CD4-positive, alpha-beta T cell (primary cell): ENCODE measurements at regions not wholly inside any gene's neighbourhood (a gene's known extent, or its start where the extent isn't known, plus 50 kb on each side); places are given as distances from the start of the nearest gene placed in this dataset.

Experiments used
- ATAC-seq: fragments of 200-7000 bp; cut with Tn5 transposase; one replicate; pipeline ENCODE4 v1.10.0; 2022; ENCODE audit warnings: mild to moderate bottlenecking; ENCODE audit not compliant: poor library complexity
- CTCF ChIA-PET: fragments of 350-600 bp; sonication (Branson Sonifier 250); formaldehyde crosslinking; loops from one replicate; lab custom pipeline; 2021; ENCODE audit warnings: antibody characterized with exemption, inconsistent platforms; lab: Charles Lee
- POLR2A ChIA-PET: fragments of 350-600 bp; sonication (Branson Sonifier 250); formaldehyde crosslinking; loops from one replicate; lab custom pipeline; 2021; ENCODE audit warnings: antibody characterized with exemption, inconsistent platforms; lab: Charles Lee
- DNase-seq, 14 experiments: peaks; one replicate each; pipeline ENCODE4 v3.0.0-alpha.2; 2013 to 2020; ENCODE audit warnings: mixed read lengths in 2 of 14
- H3K27ac ChIP-seq, 2 donors: one replicate each; pipeline versions ENCODE4 v1.5.1 to v1.7.0; 2013; ENCODE audit warnings: low read length in 2 of 2, low read depth in 1 of 2, mild to moderate bottlenecking in 1 of 2
- H3K27me3 ChIP-seq, 2 experiments: 1 replicate in 1 of 2; 2 replicates in 1 of 2; pipeline versions ENCODE4 v1.6.1 to v1.7.0; 2013; ENCODE audit warnings: low read length in 2 of 2, control low read depth in 1 of 2, mild to moderate bottlenecking in 1 of 2, moderate library complexity in 1 of 2; ENCODE audit not compliant: insufficient read depth in 2 of 2, control insufficient read depth in 1 of 2
- H3K36me3 ChIP-seq: one replicate; pipeline ENCODE4 v1.6.1; 2013; ENCODE audit warnings: low read length, control low read depth; ENCODE audit not compliant: insufficient read depth
- H3K4me1 ChIP-seq: one replicate; pipeline ENCODE4 v1.6.1; 2013; ENCODE audit warnings: low read length, control low read depth; ENCODE audit not compliant: insufficient read depth
- H3K4me3 ChIP-seq: one replicate; pipeline ENCODE4 v1.5.1; 2013; ENCODE audit warnings: mild to moderate bottlenecking, low read length, moderate library complexity
- H3K9me3 ChIP-seq, 2 experiments: 1 replicate in 1 of 2; 2 replicates in 1 of 2; pipeline versions ENCODE4 v1.6.1 to v1.7.0; 2013; ENCODE audit warnings: low read length in 2 of 2, mild to moderate bottlenecking in 2 of 2, control low read depth in 1 of 2, moderate library complexity in 1 of 2; ENCODE audit not compliant: control insufficient read depth in 1 of 2, insufficient read depth in 1 of 2
- H3K27ac Mint-ChIP-seq: one replicate; pipeline ENCODE4 v1.8.0; 2020; ENCODE audit warnings: mixed read lengths
- H3K27me3 Mint-ChIP-seq: one replicate; pipeline ENCODE4 v1.8.0; 2021; ENCODE audit warnings: mixed read lengths
- H3K36me3 Mint-ChIP-seq: one replicate; pipeline ENCODE4 v1.8.0; 2021; ENCODE audit warnings: low read depth, mixed read lengths
- H3K4me1 Mint-ChIP-seq: one replicate; pipeline ENCODE4 v1.8.0; 2021; ENCODE audit warnings: low read depth, mixed read lengths
- H3K4me3 Mint-ChIP-seq: one replicate; pipeline ENCODE4 v1.8.0; 2020; ENCODE audit warnings: mild to moderate bottlenecking, mixed read lengths
- H3K9me3 Mint-ChIP-seq: one replicate; pipeline ENCODE4 v1.8.0; 2020; ENCODE audit warnings: mixed read lengths
- CTCF ChIP-seq: fragments of 200-600 bp; IDR thresholded peaks from one replicate; pipeline ENCODE4 v1.8.0; 2022; ENCODE audit warnings: antibody characterized with exemption, mild to moderate bottlenecking
- intact Hi-C, 2 experiments: fragments of 100-400 bp; cut with DNase I in 1 of 2; cut with micrococcal nuclease in 1 of 2; formaldehyde crosslinking; loops; one replicate each; pipeline versions ENCODE4 v1.15.1 to v1.9.0; 2023 to 2025; cut with DNase I, micrococcal nuclease

- peaks cover 12% of the 10 kb centered on the region for H3K9me3 Mint-ChIP-seq
- no peak overlapping the region for H3K27ac ChIP-seq
- H3K27me3 Mint-ChIP-seq, result no peaks in the 10 kb centered on the region
- no peak for TF ChIP-seq CTCF
- ChIA-PET POLR2A (no interaction called here), CTCF (no interaction called here)
- no peaks in the 10 kb centered on the region for H3K4me1 Mint-ChIP-seq
- DNase-seq (no peak), ATAC-seq (no peak)
- no peak overlapping the region for H3K27ac Mint-ChIP-seq
- intact Hi-C loops, result no loop called here
- H3K36me3 Mint-ChIP-seq, result no peaks in the 10 kb centered on the region
- peaks cover 0 to 8% of the 10 kb centered on the region in 2 experiments for H3K9me3 ChIP-seq
- H3K4me3 ChIP-seq, result no peak overlapping the region
- no peaks in the 10 kb centered on the region for H3K27me3 ChIP-seq
- no peaks in the 10 kb centered on the region for H3K4me1 ChIP-seq
- no peaks in the 10 kb centered on the region for H3K36me3 ChIP-seq
- H3K4me3 Mint-ChIP-seq, result no peak overlapping the region
Measured at GRCh38 chr7:120110169-120110568, 162.8 kb upstream of the KCND2 start.

GRCh38 chr7:120114626-120115025 is 158.3 kb upstream of the KCND2 start:
- no peak overlapping the region for H3K27ac ChIP-seq
- H3K4me3 ChIP-seq, result no peak overlapping the region
- Mint-ChIP-seq H3K4me1 (no peaks in the 10 kb centered on the region), H3K9me3 (peaks cover 16% of the 10 kb centered on the region), H3K36me3 (no peaks in the 10 kb centered on the region), H3K4me3 (no peak overlapping the region), H3K27ac (no peak overlapping the region), H3K27me3 (no peaks in the 10 kb centered on the region)
- POLR2A ChIA-PET, result no interaction called here
- H3K4me1 ChIP-seq, result no peaks in the 10 kb centered on the region
- CTCF ChIA-PET, result no interaction called here
- intact Hi-C loops, result no loop called here
- no peak for ATAC-seq
- DNase-seq, result no peak
- TF ChIP-seq CTCF, result no peak
- peaks cover 0 to 8% of the 10 kb centered on the region in 2 experiments for H3K9me3 ChIP-seq
- H3K36me3 ChIP-seq, result no peaks in the 10 kb centered on the region
- no peaks in the 10 kb centered on the region for H3K27me3 ChIP-seq

GRCh38 chr7:120123528-120123927 is 149.4 kb upstream of the KCND2 start:
- DNase-seq (no peak), ATAC-seq (no peak)
- H3K4me3 ChIP-seq, result no peak overlapping the region

More at GRCh38 chr7:120123528-120123927, 149.4 kb upstream of the KCND2 start:
- Histone ChIP-seq H3K27me3 (no peaks in the 10 kb centered on the region), H3K27ac (no peak overlapping the region), H3K9me3 (peaks cover 0 to 3% of the 10 kb centered on the region in 2 experiments), H3K36me3 (no peaks in the 10 kb centered on the region), H3K4me1 (no peaks in the 10 kb centered on the region)
- intact Hi-C loops, result no loop called here
- Mint-ChIP-seq H3K9me3 (peaks cover 9% of the 10 kb centered on the region), H3K36me3 (no peaks in the 10 kb centered on the region), H3K27me3 (no peaks in the 10 kb centered on the region), H3K27ac (no peak overlapping the region), H3K4me1 (no peaks in the 10 kb centered on the region), H3K4me3 (no peak overlapping the region)
- CTCF ChIA-PET, result no interaction called here
- POLR2A ChIA-PET, result no interaction called here
- TF ChIP-seq CTCF, result no peak
